HepG2 (cell line): ENCODE measurements at regions not wholly inside any gene's neighbourhood (a gene's known extent, or its start where the extent isn't known, plus 50 kb on each side); places are given as distances from the start of the nearest gene placed in this dataset.

Experiments
- ATAC-seq: fragments of 200-7000 bp; cut with Tn5 transposase; 3 replicates; pipeline ENCODE4 v1.9.1; 2020; ENCODE audit warnings: mild to moderate bottlenecking, moderate library complexity
- BruUV-seq: library from RNA; stranded (reverse); fragments of 400-500 nt; replicated peaks from 2 replicates; lab custom pipeline; 2021; lab: Mats Ljungman, UMichigan
- CTCF ChIA-PET: fragments of 300-600 bp; formaldehyde crosslinking; extraction: SDS; loops from one replicate; lab custom pipeline; 2021; ENCODE audit warnings: low total read pairs, inconsistent platforms, low intra/inter-chr PET ratio; lab: Yijun Ruan, JAX
- POLR2A ChIA-PET: fragments of 350-600 bp; sonication (Branson Sonifier 250); formaldehyde crosslinking; loops from one replicate; lab custom pipeline; 2020; ENCODE audit warnings: antibody characterized with exemption, inconsistent platforms; lab: Yijun Ruan, JAX
- DNase-seq: peaks from one replicate; pipeline ENCODE4 v3.0.0-alpha.2; 2015; ENCODE audit warnings: low spot score
- FAIRE-seq: peaks from 3 replicates; lab custom pipeline; 2011; peaks lifted over from hg19 to GRCh38; lab: Jason Lieb, UNC
- H2AFZ ChIP-seq: one replicate; pipeline ENCODE4 v1.6.1; 2011; ENCODE audit warnings: low read length, inconsistent platforms
- H3K27ac ChIP-seq: fragments of 300-600 bp; 3 replicates; pipeline ENCODE4 v1.8.0; 2011; ENCODE audit warnings: mixed run types, mild to moderate bottlenecking, mixed read lengths, low read length, inconsistent platforms; ENCODE audit not compliant: insufficient read depth; ENCODE audit errors: extremely low read length
- H3K27me3 ChIP-seq, 2 experiments: fragments of 200-600 bp in 1 of 2; 2 replicates in 1 of 2; 3 replicates in 1 of 2; pipeline versions ENCODE4 v1.6.0 to v1.8.0; 2011; ENCODE audit warnings: low read length in 2 of 2, mild to moderate bottlenecking in 2 of 2, moderate library complexity in 2 of 2, inconsistent platforms in 1 of 2; ENCODE audit not compliant: insufficient read depth in 2 of 2, control insufficient read depth in 1 of 2
- H3K36me3 ChIP-seq, 2 experiments: fragments of 200-600 bp in 1 of 2; replicated peaks in 1 of 2; 2 replicates in 1 of 2; 3 replicates in 1 of 2; pipeline versions ENCODE4 v1.5.1 to v1.8.0; 2011; ENCODE audit warnings: low read length in 2 of 2, inconsistent platforms in 1 of 2; ENCODE audit not compliant: insufficient read depth in 2 of 2, control insufficient read depth in 1 of 2
- H3K4me1 ChIP-seq: 2 replicates; pipeline ENCODE4 v1.5.1; 2012; ENCODE audit warnings: low read length, inconsistent platforms; ENCODE audit not compliant: insufficient read depth
- H3K4me2 ChIP-seq: 2 replicates; pipeline ENCODE4 v1.6.0; 2011; ENCODE audit warnings: low read depth, low read length, inconsistent platforms
- H3K4me3 ChIP-seq, 3 experiments: fragments of 200-600 bp in 1 of 3; sonication (generic), shearing (Covaris generic) in 1 of 3; replicated peaks in 1 of 3; 2 replicates each; pipeline ENCODE4 v1.5.1; 2011 to 2016; ENCODE audit warnings: low read length in 3 of 3, inconsistent platforms in 2 of 3, low read depth in 2 of 3, mild to moderate bottlenecking in 2 of 3, control low read depth in 1 of 3, mixed read lengths in 1 of 3; ENCODE audit not compliant: insufficient read depth in 1 of 3
- H3K79me2 ChIP-seq: one replicate; pipeline ENCODE4 v1.6.1; 2011; ENCODE audit warnings: low read length, inconsistent platforms; ENCODE audit not compliant: insufficient read depth
- H3K9ac ChIP-seq: 2 replicates; pipeline ENCODE4 v1.6.0; 2011; ENCODE audit warnings: mild to moderate bottlenecking, low read depth, low read length, inconsistent platforms; ENCODE audit not compliant: insufficient read depth
- H3K9me3 ChIP-seq: 2 replicates; pipeline ENCODE4 v1.5.1; 2012; ENCODE audit warnings: mild to moderate bottlenecking, low read length
- H4K20me1 ChIP-seq: 2 replicates; pipeline ENCODE4 v1.6.0; 2011; ENCODE audit warnings: inconsistent platforms, mild to moderate bottlenecking, low read length, moderate library complexity; ENCODE audit not compliant: insufficient read depth
- ATF7-NPFF ChIP-seq: sonication (generic); formaldehyde crosslinking; IDR thresholded peaks from 2 replicates; pipeline ENCODE4 v1.8.1; 2023; ENCODE audit warnings: mild to moderate bottlenecking, low read depth, missing genetic modification reagents, moderate library complexity
- RBM22 ChIP-seq: fragments of 200-400 bp; formaldehyde crosslinking; optimal IDR thresholded peaks from 2 replicates; pipeline ENCODE3; 2017; ENCODE audit warnings: mild to moderate bottlenecking, low read length, moderate library complexity
- ZNF160 ChIP-seq: sonication (generic); formaldehyde crosslinking; IDR thresholded peaks from 2 replicates; pipeline ENCODE4 v1.8.0; 2022; ENCODE audit warnings: mild to moderate bottlenecking, inconsistent platforms, missing genetic modification reagents
- ZNF235 ChIP-seq: sonication (generic); formaldehyde crosslinking; IDR thresholded peaks from 2 replicates; pipeline ENCODE4 v1.8.1; 2023; ENCODE audit warnings: mild to moderate bottlenecking, missing genetic modification reagents, borderline replicate concordance
- ZNF501 ChIP-seq: sonication (generic); formaldehyde crosslinking; IDR thresholded peaks from 2 replicates; pipeline ENCODE4 v1.5.1; 2020; ENCODE audit warnings: mild to moderate bottlenecking, moderate library complexity, missing genetic modification reagents
- ZNF619 ChIP-seq: sonication (generic); formaldehyde crosslinking; IDR thresholded peaks from 2 replicates; pipeline ENCODE4 v1.4.0; 2020; ENCODE audit warnings: mild to moderate bottlenecking, missing genetic modification reagents
- in situ Hi-C: cut with HindIII; loops from 2 replicates; pipeline ENCODE4 v1.10.0; 2017; ENCODE audit warnings: low pct_unique_long_range_greater_than_20kb; ENCODE audit not compliant: extremely low pct_ligation_motif_present
- intact Hi-C: fragments of 100-400 bp; cut with micrococcal nuclease; formaldehyde crosslinking; loops from one replicate; pipeline ENCODE4 v1.10.0; 2022; ENCODE audit not compliant: unreplicated experiment
- TF ChIP-seq, protein P1 (sequence below): sonication (generic); formaldehyde crosslinking; IDR thresholded peaks from 2 replicates; pipeline ENCODE4 v1.5.0; 2020; ENCODE audit warnings: mild to moderate bottlenecking, missing genetic modification reagents, borderline replicate concordance
- TF ChIP-seq, protein P2 (sequence below): sonication (generic); formaldehyde crosslinking; IDR thresholded peaks from 2 replicates; pipeline ENCODE4 v1.8.0; 2023; ENCODE audit warnings: mild to moderate bottlenecking, missing genetic modification reagents

DNA sequence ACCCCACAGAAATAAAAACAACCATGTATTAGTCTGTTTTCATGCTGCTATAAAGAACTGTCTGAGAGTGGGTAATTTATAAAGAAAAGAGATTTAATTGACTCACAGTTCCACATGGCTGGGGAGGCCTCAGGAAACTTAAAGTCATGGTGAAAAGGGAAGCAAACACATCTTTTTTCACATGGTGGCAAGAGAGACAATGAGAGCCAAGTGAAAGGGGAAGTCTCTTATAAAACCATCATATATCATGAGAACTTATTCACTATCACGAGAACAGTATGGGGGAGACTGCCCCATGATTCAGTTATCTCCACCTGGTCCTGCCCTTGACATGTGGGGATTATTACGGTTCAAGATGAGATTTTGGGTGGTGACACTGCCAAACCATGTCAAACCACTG, 141.5 kb downstream of the ZMAT3 start (continued):
- TF ChIP-seq, protein P1, sequence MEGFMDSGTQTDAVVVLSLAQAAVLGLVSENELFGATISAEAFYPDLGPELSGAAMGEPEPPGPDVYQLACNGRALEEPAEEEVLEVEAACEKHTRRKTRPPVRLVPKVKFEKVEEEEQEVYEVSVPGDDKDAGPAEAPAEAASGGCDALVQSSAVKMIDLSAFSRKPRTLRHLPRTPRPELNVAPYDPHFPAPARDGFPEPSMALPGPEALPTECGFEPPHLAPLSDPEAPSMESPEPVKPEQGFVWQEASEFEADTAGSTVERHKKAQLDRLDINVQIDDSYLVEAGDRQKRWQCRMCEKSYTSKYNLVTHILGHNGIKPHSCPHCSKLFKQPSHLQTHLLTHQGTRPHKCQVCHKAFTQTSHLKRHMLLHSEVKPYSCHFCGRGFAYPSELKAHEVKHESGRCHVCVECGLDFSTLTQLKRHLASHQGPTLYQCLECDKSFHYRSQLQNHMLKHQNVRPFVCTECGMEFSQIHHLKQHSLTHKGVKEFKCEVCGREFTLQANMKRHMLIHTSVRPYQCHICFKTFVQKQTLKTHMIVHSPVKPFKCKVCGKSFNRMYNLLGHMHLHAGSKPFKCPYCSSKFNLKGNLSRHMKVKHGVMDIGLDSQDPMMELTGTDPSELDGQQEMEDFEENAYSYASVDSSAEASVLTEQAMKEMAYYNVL, result no peak
- no peak for TF ChIP-seq ZNF235 (CRISPR knock-in tag)
- TF ChIP-seq ATF7-NPFF, result no peak
- TF ChIP-seq ZNF501, result no peak
- TF ChIP-seq RBM22, result no peak
- TF ChIP-seq, protein P2, sequence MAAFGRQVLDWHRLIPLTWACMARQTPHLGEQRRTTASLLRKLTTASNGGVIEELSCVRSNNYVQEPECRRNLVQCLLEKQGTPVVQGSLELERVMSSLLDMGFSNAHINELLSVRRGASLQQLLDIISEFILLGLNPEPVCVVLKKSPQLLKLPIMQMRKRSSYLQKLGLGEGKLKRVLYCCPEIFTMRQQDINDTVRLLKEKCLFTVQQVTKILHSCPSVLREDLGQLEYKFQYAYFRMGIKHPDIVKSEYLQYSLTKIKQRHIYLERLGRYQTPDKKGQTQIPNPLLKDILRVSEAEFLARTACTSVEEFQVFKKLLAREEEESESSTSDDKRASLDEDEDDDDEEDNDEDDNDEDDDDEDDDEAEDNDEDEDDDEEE (CRISPR knock-in tag), result no peak

DNA sequence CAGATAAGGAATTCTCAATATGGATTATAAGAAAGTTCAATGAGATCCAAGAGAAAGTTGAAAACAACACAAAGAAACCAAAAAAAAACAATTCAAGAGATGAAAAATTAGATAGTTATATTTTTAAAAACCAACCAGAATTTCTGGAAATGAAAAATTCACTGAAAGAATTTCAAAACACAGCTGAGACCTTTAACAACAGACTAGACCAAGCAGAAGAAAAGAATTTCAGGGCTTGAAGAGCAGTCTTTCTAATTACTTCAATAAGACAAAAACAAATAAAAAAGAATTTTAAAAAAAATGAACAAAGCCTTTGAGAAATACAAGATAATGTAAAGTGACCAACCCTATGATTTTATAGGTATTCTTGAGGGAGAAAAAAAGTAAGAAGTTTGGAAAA, 155.4 kb downstream of the ZMAT3 start:
- Histone ChIP-seq H3K27me3 (no peaks in the 10 kb centered on the region), H3K36me3 (no peaks in the 10 kb centered on the region), H3K27ac (no peak overlapping the region), H3K9ac (no peak overlapping the region), H3K9me3 (peaks cover 27% of the 10 kb centered on the region), H3K4me1 (no peaks in the 10 kb centered on the region), H4K20me1 (no peaks in the 10 kb centered on the region), H3K4me2 (no peak overlapping the region), H2AFZ (no peak overlapping the region), H3K79me2 (no peaks in the 10 kb centered on the region), H3K4me3 (no peak overlapping the region)
- ChIA-PET POLR2A (no interaction called here), CTCF (no interaction called here)
- no peak for DNase-seq
- TF ChIP-seq ZNF619 (CRISPR knock-in tag) (no peak), ZNF160 (CRISPR knock-in tag) (peak; percentile 93)
- BruUV-seq, result no TSS peak
- in situ Hi-C loops, result no loop called here
- no peak for FAIRE-seq
- intact Hi-C loops, result no loop called here
- ATAC-seq, result no peak
